ENCODE measurements at regions not wholly inside any gene's neighbourhood (a gene's known extent, or its start where the extent isn't known, plus 50 kb on each side); places are given as distances from the start of the nearest gene placed in this dataset.

DNA sequence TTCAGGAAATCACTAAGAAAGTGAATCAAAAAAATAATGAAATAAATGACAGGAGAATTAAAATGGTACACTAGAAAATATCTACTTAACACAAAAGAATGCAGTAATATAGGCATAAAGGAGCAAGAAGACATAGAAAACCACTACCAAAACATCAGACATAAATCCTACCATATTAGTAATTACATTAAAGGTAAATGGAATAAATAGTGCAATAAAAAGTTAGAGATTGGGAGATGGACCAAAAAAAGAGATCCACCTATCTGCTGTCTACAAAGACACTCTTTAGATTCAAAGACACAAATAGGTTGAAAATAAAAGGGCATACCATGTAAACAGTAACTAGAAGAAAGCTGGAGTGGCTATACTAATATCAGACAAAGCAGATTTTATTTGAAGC lies 167.0 kb upstream of the SAMSN1 start:
- no peak for TF ChIP-seq TAF1 (IDR thresholded peaks at IDR 0.05; ENCODE audit: low read depth, low read length)
- no peak for TF ChIP-seq POLR2A (IDR thresholded peaks at IDR 0.05; ENCODE audit: low read depth, low read length)
- TF ChIP-seq PAX5 (IDR thresholded peaks at IDR 0.05; ENCODE audit: insufficient read depth, low read length, severe bottlenecking): no peak
- no peak for TF ChIP-seq POLR2AphosphoS5 (IDR thresholded peaks at IDR 0.05; ENCODE audit: low read depth, low read length)
- no peak for TF ChIP-seq SPI1 (IDR thresholded peaks at IDR 0.05; ENCODE audit: low read depth, low read length)

Data from GM12891 (cell line).